ENCODE measurements at regions not wholly inside any gene's neighbourhood (a gene's known extent, or its start where the extent isn't known, plus 50 kb on each side); places are given as distances from the start of the nearest gene placed in this dataset.

DNA sequence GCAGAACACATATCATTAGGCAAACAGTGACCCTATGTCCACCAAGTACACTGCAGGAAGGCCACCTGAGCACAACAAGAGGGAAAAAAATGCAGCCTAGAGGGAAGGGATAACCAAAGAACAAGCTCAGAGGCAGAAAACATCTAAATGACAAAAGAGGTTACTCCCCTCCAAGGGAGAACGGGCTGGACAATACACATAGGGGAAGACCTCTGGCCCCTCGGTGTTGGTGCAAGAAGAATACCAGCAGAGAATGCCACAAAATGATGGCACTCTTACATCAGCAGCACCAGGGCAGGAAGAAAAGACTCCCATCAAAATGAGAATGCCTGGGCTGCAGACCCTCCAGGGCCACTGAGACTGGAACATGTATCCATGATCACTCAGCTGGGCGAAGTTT lies 66.6 kb upstream of the OPCML start:
- no peaks in the 10 kb centered on the region for H3K9me1 ChIP-seq (ENCODE audit: control insufficient read depth, insufficient read depth, low read length)
- WGBS (ENCODE audit: insufficient coverage, low coverage, missing lambda C conversion rate), result 0% methylated on average over 3 of the region's 3 CpGs
- intact Hi-C loops (cut with micrococcal nuclease), result no loop called here
- FAIRE-seq (no peak), DNase-seq (ENCODE audit: extremely low read depth in 1 of 4, low spot score in 3 of 4) (no peak), ATAC-seq (no peak)
- no TSS peak for BruUV-seq (replicated peaks)
- no peaks in the 10 kb centered on the region for H3K9me3 ChIP-seq (replicated peaks; ENCODE audit: control insufficient read depth, insufficient read depth, low read depth, low read length)
- no peaks in the 10 kb centered on the region for H4K20me1 ChIP-seq (replicated peaks; ENCODE audit: control insufficient read depth, insufficient read depth, low read length)
- no peaks in the 10 kb centered on the region for H3K27me3 ChIP-seq (ENCODE audit: control insufficient read depth in 2 of 2, insufficient read depth in 2 of 2, low read length in 2 of 2)
- POLR2A ChIA-PET, result no interaction called here
- no peak overlapping the region for H2AFZ ChIP-seq (ENCODE audit: low read depth, low read length)
- no peaks in the 10 kb centered on the region for H3K4me1 ChIP-seq (replicated peaks in 1 of 2; ENCODE audit: control insufficient read depth in 2 of 2, insufficient read depth in 2 of 2, low read length in 2 of 2)
- no peak overlapping the region for H3K4me3 ChIP-seq
- TF ChIP-seq ZBTB12 (CRISPR knock-in tag; IDR thresholded peaks at IDR 0.05) (no peak), ZBTB8A (IDR thresholded peaks at IDR 0.05; ENCODE audit: partially characterized antibody) (no peak), ATF2 (CRISPR knock-in tag; IDR thresholded peaks at IDR 0.05) (no peak), ZFP30 (CRISPR knock-in tag; IDR thresholded peaks at IDR 0.05; ENCODE audit: borderline replicate concordance) (no peak), EZH2 (IDR thresholded peaks at IDR 0.05; ENCODE audit: borderline replicate concordance, low read depth, low read length) (no peak), GATA2 (CRISPR knock-in tag; IDR thresholded peaks at IDR 0.05) (no peak), ATF7 (IDR thresholded peaks at IDR 0.05) (no peak), GTF2E2 (tag; IDR thresholded peaks at IDR 0.05) (no peak)
- no peak overlapping the region for H3K27ac ChIP-seq (ENCODE audit: extremely low read depth, low read depth, low read length)
- no peak overlapping the region for H3K9ac ChIP-seq (ENCODE audit: insufficient read depth in 1 of 2, low read depth in 2 of 2, low read length in 2 of 2)
- H3K4me2 ChIP-seq (ENCODE audit: insufficient read depth, low read length), result no peak overlapping the region
- in situ Hi-C loops (cut with MboI), result no loop called here
- CTCF ChIA-PET (ENCODE audit: low intra/inter-chr PET ratio), result no interaction called here
- no peaks in the 10 kb centered on the region for H3K79me2 ChIP-seq (ENCODE audit: control insufficient read depth, insufficient read depth, low read length)
- no peaks in the 10 kb centered on the region for H3K36me3 ChIP-seq (ENCODE audit: control insufficient read depth, insufficient read depth, low read length)
